Loucy (cell line): ENCODE measurements at regions not wholly inside any gene's neighbourhood (a gene's known extent, or its start where the extent isn't known, plus 50 kb on each side); places are given as distances from the start of the nearest gene placed in this dataset.

Experiments
- H2AFZ ChIP-seq: fragments of 200-600 bp; sonication (generic); 2 replicates; pipeline ENCODE4 v1.6.0; 2016; ENCODE audit warnings: antibody characterized with exemption, mild to moderate bottlenecking, low read length, moderate library complexity
- H3F3A ChIP-seq: fragments of 200-600 bp; 2 replicates; pipeline ENCODE4 v1.6.0; 2016; ENCODE audit warnings: antibody characterized with exemption, low read depth, mild to moderate bottlenecking
- H3K27me3 ChIP-seq: fragments of 200-600 bp; sonication (generic); 2 replicates; pipeline ENCODE4 v1.6.1; 2014; ENCODE audit warnings: low read length, mild to moderate bottlenecking; ENCODE audit not compliant: insufficient read depth, poor library complexity, severe bottlenecking
- H3K36me3 ChIP-seq: fragments of 200-600 bp; sonication (generic); 2 replicates; pipeline ENCODE4 v1.6.1; 2016; ENCODE audit warnings: low read length; ENCODE audit not compliant: insufficient read depth
- H3K4me1 ChIP-seq: fragments of 200-600 bp; sonication (generic); 2 replicates; pipeline ENCODE4 v1.5.1; 2014; ENCODE audit warnings: low read length, mild to moderate bottlenecking; ENCODE audit not compliant: insufficient read depth, poor library complexity, severe bottlenecking
- H3K4me2 ChIP-seq: fragments of 200-600 bp; sonication (generic); 2 replicates; pipeline ENCODE4 v1.6.0; 2014; ENCODE audit warnings: antibody characterized with exemption, low read length, low read depth, mild to moderate bottlenecking; ENCODE audit not compliant: poor library complexity, severe bottlenecking
- H3K4me3 ChIP-seq: fragments of 200-600 bp; sonication (generic); 2 replicates; pipeline ENCODE4 v1.5.1; 2014; ENCODE audit warnings: low read length, mild to moderate bottlenecking, mixed read lengths; ENCODE audit not compliant: poor library complexity, severe bottlenecking
- H3K79me2 ChIP-seq: fragments of 200-600 bp; sonication (generic); 2 replicates; pipeline ENCODE4 v1.6.1; 2014; ENCODE audit warnings: low read length; ENCODE audit not compliant: insufficient read depth
- H3K9ac ChIP-seq: fragments of 200-600 bp; sonication (generic); 2 replicates; pipeline ENCODE4 v1.6.0; 2014; ENCODE audit warnings: mild to moderate bottlenecking, low read depth, low read length, moderate library complexity; ENCODE audit not compliant: poor library complexity, severe bottlenecking
- H3K9me2 ChIP-seq: fragments of 200-600 bp; sonication (generic); replicated peaks from 2 replicates; pipeline ENCODE4 v1.6.1; 2016; ENCODE audit warnings: low read depth, low read length, mixed read lengths
- H3K9me3 ChIP-seq: fragments of 200-600 bp; sonication (generic); 2 replicates; pipeline ENCODE4 v1.6.1; 2014; ENCODE audit warnings: mild to moderate bottlenecking, antibody characterized with exemption, low read length, low read depth; ENCODE audit not compliant: insufficient read depth
- H4K20me1 ChIP-seq: fragments of 200-600 bp; sonication (generic); 2 replicates; pipeline ENCODE4 v1.6.0; 2014; ENCODE audit warnings: antibody characterized with exemption, low read length, mild to moderate bottlenecking; ENCODE audit not compliant: insufficient read depth, poor library complexity, severe bottlenecking
- CTCF ChIP-seq: fragments of 200-600 bp; sonication (generic); conservative IDR thresholded peaks from 2 replicates; pipeline ENCODE4 v1.5.1; 2014; ENCODE audit warnings: mild to moderate bottlenecking, antibody characterized with exemption, low read length
- EZH2phosphoT487 ChIP-seq: fragments of 200-600 bp; IDR thresholded peaks from 2 replicates; pipeline ENCODE4 v1.6.1; 2018; ENCODE audit warnings: antibody characterized with exemption, mild to moderate bottlenecking, moderate library complexity, borderline replicate concordance

GRCh38 chr18:43876286-43876685, 599.0 kb upstream of the SYT4 start:
- no peaks in the 10 kb centered on the region for H3K4me1 ChIP-seq
- H3K4me2 ChIP-seq = no peak overlapping the region
- H3K9me2 ChIP-seq = no peaks in the 10 kb centered on the region
- H4K20me1 ChIP-seq = no peaks in the 10 kb centered on the region
- H3K9me3 ChIP-seq = no peaks in the 10 kb centered on the region
- TF ChIP-seq CTCF = no peak
- TF ChIP-seq EZH2phosphoT487 = no peak
- no peaks in the 10 kb centered on the region for H3F3A ChIP-seq
- no peaks in the 10 kb centered on the region for H3K79me2 ChIP-seq
- H3K4me3 ChIP-seq = no peak overlapping the region
- no peak overlapping the region for H3K9ac ChIP-seq
- H2AFZ ChIP-seq = no peak overlapping the region
- H3K27me3 ChIP-seq = no peaks in the 10 kb centered on the region
- no peaks in the 10 kb centered on the region for H3K36me3 ChIP-seq

- Histone ChIP-seq H3K27me3 (no peaks in the 10 kb centered on the region), H3K4me3 (no peak overlapping the region), H3K4me2 (no peak overlapping the region), H3K9ac (no peak overlapping the region), H3K36me3 (no peaks in the 10 kb centered on the region), H3K9me3 (no peaks in the 10 kb centered on the region), H3K79me2 (no peaks in the 10 kb centered on the region), H3K4me1 (no peaks in the 10 kb centered on the region), H4K20me1 (no peaks in the 10 kb centered on the region), H2AFZ (no peak overlapping the region), H3F3A (no peaks in the 10 kb centered on the region), H3K9me2 (no peaks in the 10 kb centered on the region)
- TF ChIP-seq CTCF (no peak), EZH2phosphoT487 (no peak)
Observed at GRCh38 chr18:43876748-43877147, 599.5 kb upstream of the SYT4 start.

- Histone ChIP-seq H3K4me1 (no peaks in the 10 kb centered on the region), H3K27me3 (no peaks in the 10 kb centered on the region), H3K36me3 (no peaks in the 10 kb centered on the region)
Observed at GRCh38 chr18:43877616-43878321, 600.5 kb upstream of the SYT4 start.

More at GRCh38 chr18:43877616-43878321, 600.5 kb upstream of the SYT4 start:
- H4K20me1 ChIP-seq = no peaks in the 10 kb centered on the region
- no peak for TF ChIP-seq EZH2phosphoT487
- no peak for TF ChIP-seq CTCF
- no peaks in the 10 kb centered on the region for H3K9me3 ChIP-seq
- H3K4me3 ChIP-seq = no peak overlapping the region
- H3K9ac ChIP-seq = no peak overlapping the region
- H2AFZ ChIP-seq = no peak overlapping the region
- no peaks in the 10 kb centered on the region for H3K79me2 ChIP-seq
- H3K4me2 ChIP-seq = no peak overlapping the region
- H3K9me2 ChIP-seq = no peaks in the 10 kb centered on the region
- H3F3A ChIP-seq = no peaks in the 10 kb centered on the region
